Glutamatergic neuron (in vitro differentiated cells): ENCODE measurements at regions not wholly inside any gene's neighbourhood (a gene's known extent, or its start where the extent isn't known, plus 50 kb on each side); places are given as distances from the start of the nearest gene placed in this dataset.

Source experiments
- DNase-seq: peaks from one replicate; pipeline ENCODE4 v3.0.0; 2022
- H3K27ac Mint-ChIP-seq: one replicate; pipeline ENCODE4 v1.8.0; 2020; ENCODE audit warnings: mild to moderate bottlenecking, mixed read lengths, inconsistent platforms; ENCODE audit not compliant: unreplicated experiment
- H3K27me3 Mint-ChIP-seq: one replicate; pipeline ENCODE4 v1.8.0; 2020; ENCODE audit warnings: mild to moderate bottlenecking, moderate library complexity, mixed read lengths, inconsistent platforms; ENCODE audit not compliant: unreplicated experiment
- H3K36me3 Mint-ChIP-seq: one replicate; pipeline ENCODE4 v1.8.0; 2020; ENCODE audit warnings: mild to moderate bottlenecking, mixed read lengths, inconsistent platforms; ENCODE audit not compliant: unreplicated experiment
- H3K4me1 Mint-ChIP-seq: one replicate; pipeline ENCODE4 v1.8.0; 2020; ENCODE audit warnings: mild to moderate bottlenecking, low read depth, mixed read lengths, inconsistent platforms; ENCODE audit not compliant: unreplicated experiment
- H3K4me3 Mint-ChIP-seq: one replicate; pipeline ENCODE4 v1.8.0; 2020; ENCODE audit warnings: mild to moderate bottlenecking, mixed read lengths, inconsistent platforms; ENCODE audit not compliant: unreplicated experiment
- H3K9me3 Mint-ChIP-seq: one replicate; pipeline ENCODE4 v1.8.0; 2020; ENCODE audit warnings: mild to moderate bottlenecking, moderate library complexity, mixed read lengths, inconsistent platforms; ENCODE audit not compliant: unreplicated experiment
- CTCF ChIP-seq: fragments of 200-600 bp; sonication (generic); IDR thresholded peaks from one replicate; pipeline ENCODE4 v1.5.0; 2021; ENCODE audit not compliant: partially characterized antibody, unreplicated experiment

- Mint-ChIP-seq H3K4me1 (no peaks in the 10 kb centered on the region), H3K9me3 (no peaks in the 10 kb centered on the region), H3K4me3 (no peak overlapping the region), H3K27me3 (peaks cover 2% of the 10 kb centered on the region), H3K36me3 (no peaks in the 10 kb centered on the region), H3K27ac (no peak overlapping the region)
- DNase-seq = no peak
- TF ChIP-seq CTCF = no peak
Observed at GRCh38 chr13:68692049-68692448, 1415.6 kb upstream of the ATXN8OS start.

GRCh38 chr13:68690567-68690966 lies 1417.1 kb upstream of the ATXN8OS start:
- no peak overlapping the region for H3K27ac Mint-ChIP-seq
- no peak for TF ChIP-seq CTCF
- no peaks in the 10 kb centered on the region for H3K9me3 Mint-ChIP-seq
- H3K36me3 Mint-ChIP-seq = no peaks in the 10 kb centered on the region
- peaks cover 2% of the 10 kb centered on the region for H3K27me3 Mint-ChIP-seq
- no peak for DNase-seq
- no peaks in the 10 kb centered on the region for H3K4me1 Mint-ChIP-seq
- no peak overlapping the region for H3K4me3 Mint-ChIP-seq

GRCh38 chr13:68676513-68677115 lies 1431.0 kb upstream of the ATXN8OS start:
- Mint-ChIP-seq H3K27ac (no peak overlapping the region), H3K4me1 (no peaks in the 10 kb centered on the region), H3K27me3 (no peaks in the 10 kb centered on the region), H3K36me3 (no peaks in the 10 kb centered on the region), H3K9me3 (no peaks in the 10 kb centered on the region), H3K4me3 (no peak overlapping the region)
- DNase-seq = no peak
- no peak for TF ChIP-seq CTCF

- no peaks in the 10 kb centered on the region for H3K36me3 Mint-ChIP-seq
- no peak for DNase-seq
- H3K4me3 Mint-ChIP-seq = no peak overlapping the region
- H3K27ac Mint-ChIP-seq = no peak overlapping the region
- no peaks in the 10 kb centered on the region for H3K9me3 Mint-ChIP-seq
- H3K27me3 Mint-ChIP-seq = no peaks in the 10 kb centered on the region
- H3K4me1 Mint-ChIP-seq = no peaks in the 10 kb centered on the region
- no peak for TF ChIP-seq CTCF
Observed at GRCh38 chr13:68675209-68675608, 1432.4 kb upstream of the ATXN8OS start.

GRCh38 chr13:68667863-68668262 lies 1437.7 kb upstream of the PCDH9 start:
- Mint-ChIP-seq H3K9me3 (no peaks in the 10 kb centered on the region), H3K4me3 (no peak overlapping the region), H3K27ac (no peak overlapping the region), H3K27me3 (no peaks in the 10 kb centered on the region), H3K4me1 (no peaks in the 10 kb centered on the region), H3K36me3 (no peaks in the 10 kb centered on the region)
- no peak for DNase-seq
- TF ChIP-seq CTCF = no peak
